ENCODE measurements at regions not wholly inside any gene's neighbourhood (a gene's known extent, or its start where the extent isn't known, plus 50 kb on each side); places are given as distances from the start of the nearest gene placed in this dataset.

DNA sequence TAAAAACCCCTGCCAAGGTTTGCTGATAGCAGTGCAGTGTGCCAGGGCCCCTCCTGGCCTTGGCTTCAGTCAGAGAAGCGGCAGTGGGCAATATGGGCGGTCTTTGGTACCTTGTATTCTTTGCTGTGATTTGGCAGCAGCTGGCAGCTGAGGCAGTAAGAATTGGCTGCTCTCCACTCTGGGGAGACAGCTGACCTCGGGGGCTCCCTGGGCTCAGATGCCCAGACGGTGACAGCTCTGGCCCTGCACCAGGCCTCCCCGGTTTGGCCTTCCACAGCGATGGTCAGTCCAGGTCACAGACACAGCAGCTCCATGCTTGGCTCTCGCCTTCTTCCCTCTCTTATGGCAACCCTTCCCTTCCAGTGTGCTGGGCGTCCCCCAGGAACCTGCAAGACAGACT is 330.9 kb downstream of the BCOR start:
- Mint-ChIP-seq H3K27me3 (ENCODE audit: low read depth) (peaks cover 7% of the 10 kb centered on the region), H3K27ac (peak overlapping the region in 2 of 3 experiments; percentile 29 to 64), H3K9me3 (no peaks in the 10 kb centered on the region), H3K4me3 (no peak overlapping the region), H3K4me1 (peaks cover 53% of the 10 kb centered on the region), H3K36me3 (ENCODE audit: low read depth) (peaks cover 3% of the 10 kb centered on the region)
- TF ChIP-seq, protein P1, sequence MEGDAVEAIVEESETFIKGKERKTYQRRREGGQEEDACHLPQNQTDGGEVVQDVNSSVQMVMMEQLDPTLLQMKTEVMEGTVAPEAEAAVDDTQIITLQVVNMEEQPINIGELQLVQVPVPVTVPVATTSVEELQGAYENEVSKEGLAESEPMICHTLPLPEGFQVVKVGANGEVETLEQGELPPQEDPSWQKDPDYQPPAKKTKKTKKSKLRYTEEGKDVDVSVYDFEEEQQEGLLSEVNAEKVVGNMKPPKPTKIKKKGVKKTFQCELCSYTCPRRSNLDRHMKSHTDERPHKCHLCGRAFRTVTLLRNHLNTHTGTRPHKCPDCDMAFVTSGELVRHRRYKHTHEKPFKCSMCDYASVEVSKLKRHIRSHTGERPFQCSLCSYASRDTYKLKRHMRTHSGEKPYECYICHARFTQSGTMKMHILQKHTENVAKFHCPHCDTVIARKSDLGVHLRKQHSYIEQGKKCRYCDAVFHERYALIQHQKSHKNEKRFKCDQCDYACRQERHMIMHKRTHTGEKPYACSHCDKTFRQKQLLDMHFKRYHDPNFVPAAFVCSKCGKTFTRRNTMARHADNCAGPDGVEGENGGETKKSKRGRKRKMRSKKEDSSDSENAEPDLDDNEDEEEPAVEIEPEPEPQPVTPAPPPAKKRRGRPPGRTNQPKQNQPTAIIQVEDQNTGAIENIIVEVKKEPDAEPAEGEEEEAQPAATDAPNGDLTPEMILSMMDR (IDR thresholded peaks at IDR 0.05; ENCODE audit: unreplicated experiment in 3 of 3): no peak

DNA sequence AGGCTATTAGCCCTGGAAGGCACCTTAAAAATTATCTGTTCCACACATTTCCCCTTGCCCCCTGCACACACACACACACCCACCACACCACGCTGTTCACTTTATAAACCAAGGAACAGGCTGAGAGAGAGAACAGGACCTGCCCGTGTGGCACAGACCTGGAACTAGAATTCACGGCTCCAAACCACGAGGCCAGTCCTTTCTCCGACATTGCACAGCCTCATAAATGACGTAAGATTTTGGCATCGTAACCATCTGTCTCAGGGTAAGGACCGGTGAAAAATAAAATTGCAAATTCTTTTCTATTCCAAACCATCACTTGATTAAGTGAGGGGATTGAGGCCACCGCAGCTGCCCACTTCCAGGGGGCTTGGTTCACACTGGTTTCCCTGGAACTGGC is 330.3 kb downstream of the BCOR start:
- H3K9me3 Mint-ChIP-seq: no peaks in the 10 kb centered on the region
- H3K27ac Mint-ChIP-seq: peak overlapping the region in 2 of 3 experiments; percentile 22 to 29
- H3K4me3 Mint-ChIP-seq: no peak overlapping the region
- peaks cover 53% of the 10 kb centered on the region for H3K4me1 Mint-ChIP-seq
- H3K36me3 Mint-ChIP-seq (ENCODE audit: low read depth): peaks cover 3% of the 10 kb centered on the region
- TF ChIP-seq, protein P1 (IDR thresholded peaks at IDR 0.05; ENCODE audit: unreplicated experiment in 3 of 3): no peak
- H3K27me3 Mint-ChIP-seq (ENCODE audit: low read depth): peaks cover 7% of the 10 kb centered on the region

GRCh38 chrX:39769748-39770147 is 328.0 kb downstream of the BCOR start:
- H3K9me3 Mint-ChIP-seq: no peaks in the 10 kb centered on the region
- H3K27me3 Mint-ChIP-seq (ENCODE audit: low read depth): peaks cover 7% of the 10 kb centered on the region

GRCh38 chrX:39771089-39771488 is 326.7 kb downstream of the BCOR start:
- Mint-ChIP-seq H3K4me1 (peaks cover 41% of the 10 kb centered on the region), H3K4me3 (no peak overlapping the region), H3K27me3 (ENCODE audit: low read depth) (peaks cover 7% of the 10 kb centered on the region), H3K27ac (peak overlapping the region in 1 of 3 experiments; percentile 93), H3K9me3 (no peaks in the 10 kb centered on the region), H3K36me3 (ENCODE audit: low read depth) (peaks cover 3% of the 10 kb centered on the region)
- TF ChIP-seq, protein P1 (IDR thresholded peaks at IDR 0.05; ENCODE audit: unreplicated experiment in 3 of 3): no peak

More at GRCh38 chrX:39769748-39770147, 328.0 kb downstream of the BCOR start:
- Mint-ChIP-seq H3K36me3 (ENCODE audit: low read depth) (peaks cover 3% of the 10 kb centered on the region), H3K27ac (no peak overlapping the region), H3K4me1 (peaks cover 54% of the 10 kb centered on the region), H3K4me3 (no peak overlapping the region)
- TF ChIP-seq, protein P1 (IDR thresholded peaks at IDR 0.05; ENCODE audit: unreplicated experiment in 3 of 3): no peak

DNA sequence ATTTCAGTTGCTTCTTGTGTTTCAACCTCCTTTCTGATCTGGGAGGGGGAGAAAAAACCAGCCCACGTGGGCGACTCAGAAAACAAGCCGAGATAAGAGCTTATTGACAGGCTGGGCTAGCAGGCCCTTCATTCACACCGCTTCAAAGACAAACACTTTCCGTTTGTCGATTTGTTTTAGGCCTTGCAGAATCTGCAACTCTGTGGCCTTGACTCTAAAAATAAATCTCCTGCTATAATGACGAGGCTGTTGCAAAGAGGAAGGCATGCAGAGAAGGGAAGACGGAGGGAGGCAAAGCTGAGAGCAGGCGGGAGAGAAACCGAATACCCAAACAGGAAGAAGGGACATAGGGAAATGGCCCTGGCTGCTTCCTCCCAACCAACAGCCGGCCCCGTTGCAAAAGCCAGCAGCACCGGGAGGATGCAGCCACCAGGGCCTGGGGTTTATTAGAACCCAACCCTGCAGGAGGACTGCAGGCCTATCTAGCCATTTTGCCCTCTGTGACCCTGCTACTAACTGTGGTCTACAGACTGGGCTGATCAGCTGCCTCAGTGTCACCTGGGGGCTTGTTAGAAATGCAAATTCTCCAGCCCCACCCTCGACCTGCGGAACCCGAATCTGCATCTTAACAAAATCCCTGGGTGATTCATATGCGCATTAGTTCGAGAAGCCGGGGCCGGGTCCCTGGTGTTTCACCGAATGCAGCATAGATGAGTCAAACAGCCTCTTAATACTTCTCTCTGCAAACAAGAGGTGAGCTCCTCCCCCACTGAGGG is 325.5 kb downstream of the BCOR start:
- H3K4me1 Mint-ChIP-seq: peaks cover 30% of the 10 kb centered on the region
- peaks cover 7% of the 10 kb centered on the region for H3K27me3 Mint-ChIP-seq (ENCODE audit: low read depth)
- TF ChIP-seq, protein P1 (IDR thresholded peaks at IDR 0.05; ENCODE audit: unreplicated experiment in 3 of 3): no peak
- peaks cover 3% of the 10 kb centered on the region for H3K36me3 Mint-ChIP-seq (ENCODE audit: low read depth)
- H3K27ac Mint-ChIP-seq: peak overlapping the region; percentile 69 to 93 (median 86)
- H3K9me3 Mint-ChIP-seq: no peaks in the 10 kb centered on the region
- no peak overlapping the region for H3K4me3 Mint-ChIP-seq

- Mint-ChIP-seq H3K27me3 (ENCODE audit: low read depth) (peaks cover 3% of the 10 kb centered on the region), H3K4me3 (no peak overlapping the region), H3K36me3 (ENCODE audit: low read depth) (peaks cover 3% of the 10 kb centered on the region), H3K4me1 (peaks cover 21% of the 10 kb centered on the region), H3K27ac (peak overlapping the region; percentile 25 to 93 (median 46)), H3K9me3 (no peaks in the 10 kb centered on the region)
- TF ChIP-seq, protein P1 (IDR thresholded peaks at IDR 0.05; ENCODE audit: unreplicated experiment in 3 of 3): no peak
Measured at GRCh38 chrX:39773150-39773549, 324.6 kb downstream of the BCOR start.

Measured in nephron (organoid).